Hepatocyte (in vitro differentiated cells): ENCODE measurements at regions not wholly inside any gene's neighbourhood (a gene's known extent, or its start where the extent isn't known, plus 50 kb on each side); places are given as distances from the start of the nearest gene placed in this dataset.

ENCODE experiments used
- DNase-seq: peaks from one replicate; pipeline ENCODE4 v3.0.0-alpha.2; 2016; ENCODE audit warnings: low spot score
- H2AFZ ChIP-seq: fragments of 200-600 bp; sonication (generic); 2 replicates; pipeline ENCODE4 v1.6.0; 2016; ENCODE audit warnings: antibody characterized with exemption, mild to moderate bottlenecking
- H3K27ac ChIP-seq: fragments of 200-600 bp; sonication (generic); 2 replicates; pipeline ENCODE4 v1.5.1; 2016; ENCODE audit warnings: mild to moderate bottlenecking
- H3K27me3 ChIP-seq: fragments of 200-600 bp; sonication (generic); 2 replicates; pipeline ENCODE4 v1.6.1; 2016
- H3K36me3 ChIP-seq: fragments of 200-600 bp; sonication (generic); replicated peaks from 2 replicates; pipeline ENCODE4 v1.5.1; 2016; ENCODE audit warnings: low read depth; ENCODE audit not compliant: insufficient read depth
- H3K4me1 ChIP-seq: fragments of 200-600 bp; sonication (generic); 2 replicates; pipeline ENCODE4 v1.5.1; 2016; ENCODE audit warnings: mild to moderate bottlenecking, moderate library complexity; ENCODE audit not compliant: insufficient read depth
- H3K4me2 ChIP-seq: fragments of 200-600 bp; sonication (generic); 2 replicates; pipeline ENCODE4 v1.6.0; 2016
- H3K4me3 ChIP-seq: fragments of 200-600 bp; sonication (generic); 2 replicates; pipeline ENCODE4 v1.5.1; 2016; ENCODE audit warnings: mild to moderate bottlenecking
- H3K79me2 ChIP-seq: fragments of 200-600 bp; sonication (generic); 2 replicates; pipeline ENCODE4 v1.6.0; 2017; ENCODE audit warnings: mild to moderate bottlenecking
- H3K9me2 ChIP-seq: fragments of 200-600 bp; sonication (generic); replicated peaks from 2 replicates; pipeline ENCODE4 v1.6.0; 2017; ENCODE audit warnings: mild to moderate bottlenecking; ENCODE audit not compliant: insufficient read depth
- H3K9me3 ChIP-seq: fragments of 200-600 bp; sonication (generic); 2 replicates; pipeline ENCODE4 v1.5.1; 2016; ENCODE audit warnings: low read depth, mild to moderate bottlenecking
- H4K20me1 ChIP-seq: fragments of 200-600 bp; sonication (generic); 2 replicates; pipeline ENCODE4 v1.6.0; 2016; ENCODE audit warnings: mild to moderate bottlenecking; ENCODE audit not compliant: insufficient read depth, poor library complexity, severe bottlenecking
- EZH2 ChIP-seq: fragments of 200-600 bp; sonication (generic); IDR thresholded peaks from 2 replicates; pipeline ENCODE4 v1.6.1; 2016; ENCODE audit warnings: antibody characterized with exemption, mild to moderate bottlenecking, borderline replicate concordance
- EZH2phosphoT487 ChIP-seq: fragments of 200-600 bp; sonication (generic); IDR thresholded peaks from one replicate; pipeline ENCODE4 v1.6.1; 2018; ENCODE audit warnings: antibody characterized with exemption, mild to moderate bottlenecking, low read depth, moderate library complexity; ENCODE audit not compliant: unreplicated experiment, severe bottlenecking
- WGBS: methylation state at CpG from one replicate; pipeline ENCODE4 v1.1.6; 2016; ENCODE audit warnings: low lambda C conversion rate; ENCODE audit errors: missing lambda C conversion rate; 5-methylcytosine and 5-hydroxymethylcytosine counted together
- TF ChIP-seq, protein P1 (sequence below): fragments of 200-600 bp; sonication (generic); IDR thresholded peaks from 2 replicates; pipeline ENCODE4 v1.5.1; 2016; ENCODE audit warnings: antibody characterized with exemption, mild to moderate bottlenecking; ENCODE audit not compliant: poor library complexity

DNA sequence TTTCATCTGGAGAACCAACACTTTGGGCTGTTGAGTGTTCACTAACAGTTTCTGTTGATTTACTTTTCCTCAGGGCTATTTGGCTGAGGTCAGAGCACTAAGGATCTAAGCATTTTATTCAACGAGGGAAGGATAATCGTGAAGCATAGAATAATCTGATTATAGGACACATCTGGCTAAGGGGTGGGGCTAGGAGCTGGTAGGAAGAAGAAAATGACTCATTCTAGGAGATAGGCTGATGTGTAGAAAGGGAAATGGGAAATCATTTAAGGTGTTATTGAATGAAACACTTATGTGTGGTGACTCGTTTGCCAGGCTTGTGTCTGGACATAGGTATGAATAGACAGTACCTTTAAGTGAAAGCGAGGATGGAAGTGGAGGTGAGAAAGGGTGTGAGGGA is 167.2 kb downstream of the ETNK1 start:
- H3K4me3 ChIP-seq: no peak overlapping the region
- H3K4me1 ChIP-seq: peaks cover 3% of the 10 kb centered on the region
- no peaks in the 10 kb centered on the region for H3K79me2 ChIP-seq
- no peaks in the 10 kb centered on the region for H3K9me3 ChIP-seq
- WGBS: 77% methylated on average over 4 of the region's 4 CpGs
- TF ChIP-seq, protein P1, sequence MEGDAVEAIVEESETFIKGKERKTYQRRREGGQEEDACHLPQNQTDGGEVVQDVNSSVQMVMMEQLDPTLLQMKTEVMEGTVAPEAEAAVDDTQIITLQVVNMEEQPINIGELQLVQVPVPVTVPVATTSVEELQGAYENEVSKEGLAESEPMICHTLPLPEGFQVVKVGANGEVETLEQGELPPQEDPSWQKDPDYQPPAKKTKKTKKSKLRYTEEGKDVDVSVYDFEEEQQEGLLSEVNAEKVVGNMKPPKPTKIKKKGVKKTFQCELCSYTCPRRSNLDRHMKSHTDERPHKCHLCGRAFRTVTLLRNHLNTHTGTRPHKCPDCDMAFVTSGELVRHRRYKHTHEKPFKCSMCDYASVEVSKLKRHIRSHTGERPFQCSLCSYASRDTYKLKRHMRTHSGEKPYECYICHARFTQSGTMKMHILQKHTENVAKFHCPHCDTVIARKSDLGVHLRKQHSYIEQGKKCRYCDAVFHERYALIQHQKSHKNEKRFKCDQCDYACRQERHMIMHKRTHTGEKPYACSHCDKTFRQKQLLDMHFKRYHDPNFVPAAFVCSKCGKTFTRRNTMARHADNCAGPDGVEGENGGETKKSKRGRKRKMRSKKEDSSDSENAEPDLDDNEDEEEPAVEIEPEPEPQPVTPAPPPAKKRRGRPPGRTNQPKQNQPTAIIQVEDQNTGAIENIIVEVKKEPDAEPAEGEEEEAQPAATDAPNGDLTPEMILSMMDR: no peak
- TF ChIP-seq EZH2phosphoT487 (no peak), EZH2 (no peak)
- no peaks in the 10 kb centered on the region for H3K9me2 ChIP-seq
- no peak overlapping the region for H3K27ac ChIP-seq
- no peak overlapping the region for H2AFZ ChIP-seq
- H3K4me2 ChIP-seq: no peak overlapping the region
- DNase-seq: no peak
- no peaks in the 10 kb centered on the region for H3K27me3 ChIP-seq
- no peaks in the 10 kb centered on the region for H3K36me3 ChIP-seq
- no peaks in the 10 kb centered on the region for H4K20me1 ChIP-seq

GRCh38 chr12:22794017-22794416 is 169.0 kb downstream of the ETNK1 start:
- Histone ChIP-seq H3K27me3 (no peaks in the 10 kb centered on the region), H3K9me3 (no peaks in the 10 kb centered on the region), H3K4me2 (no peak overlapping the region), H3K4me3 (no peak overlapping the region), H3K9me2 (no peaks in the 10 kb centered on the region), H4K20me1 (no peaks in the 10 kb centered on the region), H3K4me1 (no peaks in the 10 kb centered on the region), H3K27ac (no peak overlapping the region), H3K79me2 (no peaks in the 10 kb centered on the region), H3K36me3 (no peaks in the 10 kb centered on the region), H2AFZ (no peak overlapping the region)
- no peak for TF ChIP-seq EZH2phosphoT487
- no peak for DNase-seq
- 100% methylated on average over 1 of the region's 1 CpG for WGBS

- Histone ChIP-seq H3K4me2 (no peak overlapping the region), H3K27ac (no peak overlapping the region)
- 78% methylated on average over 4 of the region's 4 CpGs for WGBS
Measured at GRCh38 chr12:22796941-22797630, 172.1 kb downstream of the ETNK1 start.

DNA sequence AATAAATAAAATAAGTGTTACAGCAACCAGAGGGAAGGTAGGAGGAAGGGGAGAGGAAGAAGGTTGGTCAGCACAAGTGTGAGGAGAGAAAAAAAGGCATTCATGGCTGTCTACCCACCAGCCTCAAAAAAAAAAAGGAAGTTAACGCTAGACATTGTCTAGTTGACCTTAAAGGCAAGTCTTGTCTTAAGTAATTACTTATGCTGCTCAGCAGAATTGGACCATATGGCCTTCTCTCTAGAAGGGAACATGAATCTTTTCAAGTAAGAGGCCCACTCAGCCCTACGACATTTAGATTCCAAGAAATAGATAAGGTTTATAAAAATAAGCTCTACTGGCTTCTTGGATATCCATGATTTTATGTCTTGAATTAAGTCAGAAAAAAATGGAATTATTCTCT is 172.7 kb downstream of the ETNK1 start:
- H3K27ac ChIP-seq: no peak overlapping the region
- H3K27me3 ChIP-seq: no peaks in the 10 kb centered on the region
- DNase-seq: no peak
- H4K20me1 ChIP-seq: no peaks in the 10 kb centered on the region
- H3K79me2 ChIP-seq: no peaks in the 10 kb centered on the region
- no peak overlapping the region for H2AFZ ChIP-seq
- 64% methylated on average over 2 of the region's 2 CpGs for WGBS
- no peak overlapping the region for H3K4me3 ChIP-seq
- no peak overlapping the region for H3K4me2 ChIP-seq
- H3K9me3 ChIP-seq: no peaks in the 10 kb centered on the region
- no peaks in the 10 kb centered on the region for H3K36me3 ChIP-seq
- TF ChIP-seq EZH2 (no peak), EZH2phosphoT487 (no peak)
- TF ChIP-seq, protein P1: no peak
- no peaks in the 10 kb centered on the region for H3K9me2 ChIP-seq
- no peaks in the 10 kb centered on the region for H3K4me1 ChIP-seq

More at GRCh38 chr12:22796941-22797630, 172.1 kb downstream of the ETNK1 start:
- H3K9me2 ChIP-seq: no peaks in the 10 kb centered on the region
- no peaks in the 10 kb centered on the region for H3K4me1 ChIP-seq
- no peak overlapping the region for H3K4me3 ChIP-seq
- TF ChIP-seq, protein P1: no peak
- no peak for TF ChIP-seq EZH2
- TF ChIP-seq EZH2phosphoT487: no peak
- no peak overlapping the region for H2AFZ ChIP-seq
- no peaks in the 10 kb centered on the region for H3K9me3 ChIP-seq
- H3K36me3 ChIP-seq: no peaks in the 10 kb centered on the region
- H3K79me2 ChIP-seq: no peaks in the 10 kb centered on the region
- no peaks in the 10 kb centered on the region for H3K27me3 ChIP-seq
- H4K20me1 ChIP-seq: no peaks in the 10 kb centered on the region
- DNase-seq: no peak
